OCI-LY7 (cell line): ENCODE measurements at regions not wholly inside any gene's neighbourhood (a gene's known extent, or its start where the extent isn't known, plus 50 kb on each side); places are given as distances from the start of the nearest gene placed in this dataset.

Experiments
- BruUV-seq: library from RNA; stranded (reverse); fragments of 400-500 nt; replicated peaks from 2 replicates; lab custom pipeline; 2021; lab: Mats Ljungman, UMichigan
- CTCF ChIA-PET: fragments of 300-600 bp; sonication (Branson Sonifier 250); formaldehyde crosslinking; loops from one replicate; lab custom pipeline; 2022; ENCODE audit warnings: antibody characterized with exemption; ENCODE audit not compliant: unreplicated experiment; lab: Charles Lee
- POLR2A ChIA-PET: fragments of 300-600 bp; sonication (Branson Sonifier 250); formaldehyde crosslinking; loops from one replicate; lab custom pipeline; 2022; ENCODE audit warnings: antibody characterized with exemption; lab: Charles Lee
- DNase-seq: peaks from one replicate; pipeline ENCODE4 v3.0.0-alpha.2; 2015; ENCODE audit warnings: low spot score
- H2AFZ ChIP-seq: fragments of 200-600 bp; sonication (generic), shearing (Covaris generic); 2 replicates; pipeline ENCODE4 v1.6.1; 2014; ENCODE audit warnings: mild to moderate bottlenecking, antibody characterized with exemption, low read length, moderate library complexity
- H3K27ac ChIP-seq: fragments of 200-600 bp; sonication (generic); 2 replicates; pipeline ENCODE4 v1.5.1; 2014; ENCODE audit warnings: mixed run types, low read depth, mild to moderate bottlenecking, moderate library complexity, low read length, inconsistent platforms; ENCODE audit not compliant: poor library complexity, severe bottlenecking
- H3K36me3 ChIP-seq: fragments of 200-600 bp; sonication (generic); 2 replicates; pipeline ENCODE4 v1.6.1; 2014; ENCODE audit warnings: mild to moderate bottlenecking, antibody characterized with exemption, low read length, moderate library complexity, mixed read lengths; ENCODE audit not compliant: insufficient read depth
- H3K4me1 ChIP-seq: fragments of 200-600 bp; sonication (generic); 2 replicates; pipeline ENCODE4 v1.5.1; 2014; ENCODE audit warnings: mild to moderate bottlenecking, low read length; ENCODE audit not compliant: insufficient read depth, poor library complexity, severe bottlenecking
- H3K4me2 ChIP-seq: fragments of 200-600 bp; sonication (generic); 2 replicates; pipeline ENCODE4 v1.6.1; 2014; ENCODE audit warnings: mild to moderate bottlenecking, low read length
- H3K4me3 ChIP-seq: fragments of 200-600 bp; sonication (generic); 2 replicates; pipeline ENCODE4 v1.5.1; 2014; ENCODE audit warnings: mild to moderate bottlenecking, low read depth, low read length; ENCODE audit not compliant: poor library complexity, severe bottlenecking
- H3K79me2 ChIP-seq: fragments of 200-600 bp; sonication (generic); 2 replicates; pipeline ENCODE4 v1.6.1; 2016; ENCODE audit warnings: low read depth, mild to moderate bottlenecking, low read length, moderate library complexity, mixed read lengths; ENCODE audit not compliant: insufficient read depth
- H3K9me2 ChIP-seq: fragments of 200-600 bp; sonication (generic); 2 replicates; pipeline ENCODE4 v1.6.1; 2016; ENCODE audit warnings: mild to moderate bottlenecking, low read length, mixed read lengths; ENCODE audit not compliant: insufficient read depth
- H3K9me3 ChIP-seq: fragments of 200-600 bp; sonication (generic); 2 replicates; pipeline ENCODE4 v1.6.1; 2014; ENCODE audit warnings: mild to moderate bottlenecking, mixed run types, low read length, mixed read lengths
- H4K20me1 ChIP-seq: fragments of 200-600 bp; sonication (generic); 2 replicates; pipeline ENCODE4 v1.6.1; 2014; ENCODE audit warnings: mild to moderate bottlenecking, antibody characterized with exemption, low read length, moderate library complexity, mixed read lengths; ENCODE audit not compliant: insufficient read depth
- EZH2phosphoT487 ChIP-seq: fragments of 200-600 bp; sonication (generic); IDR thresholded peaks from 2 replicates; pipeline ENCODE4 v1.6.1; 2018; ENCODE audit warnings: low read depth, borderline replicate concordance, mild to moderate bottlenecking, mixed run types, antibody characterized with exemption, low read length, moderate library complexity, mixed read lengths
- intact Hi-C: fragments of 100-400 bp; cut with micrococcal nuclease; formaldehyde crosslinking; loops from one replicate; pipeline ENCODE4 v1.10.0; 2022; ENCODE audit not compliant: unreplicated experiment
- TF ChIP-seq, protein P1 (sequence below): fragments of 200-600 bp; sonication (generic); conservative IDR thresholded peaks from 2 replicates; pipeline ENCODE4 v1.5.1; 2014; ENCODE audit warnings: mild to moderate bottlenecking, antibody characterized with exemption, low read length, moderate library complexity, mixed read lengths

DNA sequence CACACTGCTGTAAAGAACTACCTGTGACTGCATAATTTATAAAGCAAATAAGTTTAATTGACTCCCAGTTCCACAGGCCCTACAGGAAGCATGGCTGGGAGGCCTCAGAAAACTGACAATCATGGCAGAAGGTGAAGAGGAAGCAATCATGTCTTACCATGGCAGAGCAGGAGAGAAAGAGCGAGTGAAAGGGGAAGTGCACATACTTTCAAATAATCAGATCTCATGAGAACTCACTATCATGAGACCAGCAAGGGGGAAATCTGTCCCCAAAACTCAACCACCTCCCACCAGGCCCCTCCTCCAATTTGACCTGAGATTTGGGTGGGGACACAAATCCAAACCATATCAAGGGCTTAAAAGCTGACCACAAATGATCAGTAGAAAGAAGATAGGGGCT is 493.2 kb downstream of the PTPRC start:
- Histone ChIP-seq H3K36me3 (no peaks in the 10 kb centered on the region), H3K9me2 (no peaks in the 10 kb centered on the region), H3K4me2 (no peak overlapping the region), H3K4me1 (no peaks in the 10 kb centered on the region), H3K79me2 (no peaks in the 10 kb centered on the region), H3K4me3 (no peak overlapping the region), H4K20me1 (no peaks in the 10 kb centered on the region), H3K9me3 (no peaks in the 10 kb centered on the region), H2AFZ (no peak overlapping the region), H3K27ac (no peak overlapping the region)
- POLR2A ChIA-PET: interaction anchor here (1.5 kb wide), 1 partner anchor 10 kb away, joined by 9 read pairs; no protein-coding TSS in a partner anchor
- DNase-seq: peak; percentile 12
- CTCF ChIA-PET: no interaction called here
- TF ChIP-seq EZH2phosphoT487: no peak
- TF ChIP-seq, protein P1, sequence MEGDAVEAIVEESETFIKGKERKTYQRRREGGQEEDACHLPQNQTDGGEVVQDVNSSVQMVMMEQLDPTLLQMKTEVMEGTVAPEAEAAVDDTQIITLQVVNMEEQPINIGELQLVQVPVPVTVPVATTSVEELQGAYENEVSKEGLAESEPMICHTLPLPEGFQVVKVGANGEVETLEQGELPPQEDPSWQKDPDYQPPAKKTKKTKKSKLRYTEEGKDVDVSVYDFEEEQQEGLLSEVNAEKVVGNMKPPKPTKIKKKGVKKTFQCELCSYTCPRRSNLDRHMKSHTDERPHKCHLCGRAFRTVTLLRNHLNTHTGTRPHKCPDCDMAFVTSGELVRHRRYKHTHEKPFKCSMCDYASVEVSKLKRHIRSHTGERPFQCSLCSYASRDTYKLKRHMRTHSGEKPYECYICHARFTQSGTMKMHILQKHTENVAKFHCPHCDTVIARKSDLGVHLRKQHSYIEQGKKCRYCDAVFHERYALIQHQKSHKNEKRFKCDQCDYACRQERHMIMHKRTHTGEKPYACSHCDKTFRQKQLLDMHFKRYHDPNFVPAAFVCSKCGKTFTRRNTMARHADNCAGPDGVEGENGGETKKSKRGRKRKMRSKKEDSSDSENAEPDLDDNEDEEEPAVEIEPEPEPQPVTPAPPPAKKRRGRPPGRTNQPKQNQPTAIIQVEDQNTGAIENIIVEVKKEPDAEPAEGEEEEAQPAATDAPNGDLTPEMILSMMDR: no peak
- intact Hi-C loops: no loop called here
- BruUV-seq: no TSS peak

DNA sequence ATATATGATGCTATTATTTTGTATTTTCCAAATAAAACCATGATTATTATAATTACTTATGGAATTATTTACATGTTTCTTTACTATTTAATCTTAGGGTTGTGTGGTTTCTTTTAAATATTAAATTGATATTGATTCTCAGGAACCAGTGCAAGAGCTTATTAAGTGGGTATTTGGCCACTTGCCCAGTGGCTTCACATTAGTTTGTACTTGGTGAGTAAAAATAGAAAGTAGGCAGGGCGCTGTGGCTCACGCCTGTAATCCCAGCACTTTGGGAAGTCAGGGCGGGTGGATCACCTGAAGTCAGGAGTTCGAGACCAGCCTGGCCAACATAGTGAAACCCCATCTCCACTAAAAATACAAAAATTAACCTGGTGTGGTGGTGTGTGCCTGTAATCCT is 497.1 kb downstream of the PTPRC start:
- intact Hi-C loops: no loop called here
- DNase-seq: no peak
- Histone ChIP-seq H3K4me1 (no peaks in the 10 kb centered on the region), H3K9me3 (no peaks in the 10 kb centered on the region), H3K79me2 (no peaks in the 10 kb centered on the region), H3K9me2 (no peaks in the 10 kb centered on the region), H4K20me1 (no peaks in the 10 kb centered on the region), H2AFZ (no peak overlapping the region), H3K27ac (no peak overlapping the region), H3K4me3 (no peak overlapping the region), H3K4me2 (no peak overlapping the region), H3K36me3 (no peaks in the 10 kb centered on the region)
- TF ChIP-seq, protein P1: no peak
- no peak for TF ChIP-seq EZH2phosphoT487
- CTCF ChIA-PET: no interaction called here
- POLR2A ChIA-PET: interaction anchor here (0.6 kb wide), 1 partner anchor 44 kb away, joined by 3 read pairs; no protein-coding TSS in a partner anchor
- no TSS peak for BruUV-seq

DNA sequence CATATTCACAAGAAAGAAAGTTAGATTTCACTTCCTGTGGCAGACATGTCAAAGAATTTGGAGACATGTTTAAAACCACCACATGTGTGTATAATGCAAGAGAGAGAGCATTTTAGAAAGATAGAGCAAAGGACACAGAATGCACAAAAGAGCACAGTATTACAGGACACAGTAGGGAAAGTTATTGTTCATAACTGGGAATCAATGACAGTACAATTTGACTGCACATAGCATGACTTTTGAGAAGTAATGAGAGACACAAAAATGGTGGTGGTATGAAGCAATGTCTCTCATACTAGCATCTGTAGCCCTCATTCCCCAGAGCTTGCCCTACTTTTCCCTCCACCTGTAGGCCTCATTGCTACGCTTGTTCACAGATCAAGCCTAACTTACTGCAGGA is 499.2 kb downstream of the PTPRC start:
- intact Hi-C loops: no loop called here
- no TSS peak for BruUV-seq

More for the DNA sequence above, 499.2 kb downstream of the PTPRC start:
- H3K27ac ChIP-seq: no peak overlapping the region
- no peak overlapping the region for H3K4me3 ChIP-seq
- H3K9me2 ChIP-seq: no peaks in the 10 kb centered on the region
- H3K4me2 ChIP-seq: no peak overlapping the region
- no peaks in the 10 kb centered on the region for H3K9me3 ChIP-seq
- no peaks in the 10 kb centered on the region for H3K36me3 ChIP-seq
- no peaks in the 10 kb centered on the region for H3K79me2 ChIP-seq
- no peaks in the 10 kb centered on the region for H4K20me1 ChIP-seq
- no peak overlapping the region for H2AFZ ChIP-seq
- no peak for DNase-seq
- ChIA-PET CTCF (no interaction called here), POLR2A (no interaction called here)
- no peaks in the 10 kb centered on the region for H3K4me1 ChIP-seq
- no peak for TF ChIP-seq EZH2phosphoT487
- TF ChIP-seq, protein P1: no peak
